GM18909 (cell line): ENCODE measurements at regions not wholly inside any gene's neighbourhood (a gene's known extent, or its start where the extent isn't known, plus 50 kb on each side); places are given as distances from the start of the nearest gene placed in this dataset.

Source experiments
- ATAC-seq: cut with Tn5 transposase; IDR thresholded peaks from one replicate; pipeline ENCODE4 v1.9.1; 2021; ENCODE audit warnings: mild to moderate bottlenecking; ENCODE audit not compliant: unreplicated experiment, poor library complexity

DNA sequence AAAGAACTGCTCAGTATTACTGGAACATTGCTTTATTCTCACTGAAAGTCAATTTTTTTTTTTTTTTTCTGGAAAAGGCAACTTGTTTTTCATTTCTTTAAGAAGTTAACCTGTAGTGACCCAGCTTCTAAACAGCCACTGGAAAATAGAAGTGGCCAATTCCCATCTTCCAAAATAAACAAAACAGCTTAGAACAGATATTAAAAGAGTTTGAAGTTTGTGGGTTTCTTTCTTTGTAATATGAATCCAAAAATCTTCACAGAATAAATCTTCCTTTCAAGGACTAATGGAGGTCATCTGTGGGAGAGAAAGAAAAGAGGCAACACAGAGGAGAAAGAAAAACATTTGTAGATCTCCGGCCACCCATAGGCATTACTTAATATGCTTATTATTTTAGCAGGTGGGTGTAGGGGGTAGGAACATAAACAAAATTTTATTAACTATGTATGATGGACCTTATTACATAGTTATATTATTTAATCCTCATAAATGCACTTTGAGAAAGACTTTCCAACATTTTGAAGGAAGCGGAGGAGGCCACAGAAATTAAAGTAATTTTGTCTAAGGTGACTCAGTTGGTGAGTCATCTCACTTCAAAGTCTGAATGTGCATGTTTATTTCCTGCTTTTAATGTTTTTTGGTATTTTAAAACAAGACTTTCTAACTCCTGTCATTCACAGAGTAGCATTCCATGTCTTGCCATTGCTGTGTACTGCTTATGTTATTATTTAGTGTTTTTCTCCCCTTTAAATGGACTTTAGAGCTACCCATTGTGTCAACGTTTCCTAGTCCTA lies 1791.8 kb upstream of the WWC1 start:
- ATAC-seq, result no peak

DNA sequence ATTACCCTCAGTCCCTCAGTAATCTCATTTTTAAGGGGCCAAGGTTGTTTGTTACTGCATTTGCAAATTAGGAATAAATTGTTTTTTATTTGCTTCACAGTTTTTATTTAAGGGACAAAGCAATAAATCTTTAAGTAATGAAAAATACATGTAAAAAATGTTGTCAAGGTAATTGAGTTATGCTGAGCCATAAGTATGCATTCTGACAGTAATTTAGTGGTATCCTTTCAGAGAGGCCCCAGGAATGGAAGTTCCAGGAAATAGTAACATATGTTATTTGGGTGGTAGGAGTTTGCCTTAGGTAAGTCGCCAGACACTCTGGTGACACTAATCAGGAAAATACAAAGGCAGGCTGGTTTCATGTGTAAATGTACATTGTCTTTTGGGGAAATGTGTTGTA lies 1787.9 kb upstream of the WWC1 start:
- no peak for ATAC-seq

DNA sequence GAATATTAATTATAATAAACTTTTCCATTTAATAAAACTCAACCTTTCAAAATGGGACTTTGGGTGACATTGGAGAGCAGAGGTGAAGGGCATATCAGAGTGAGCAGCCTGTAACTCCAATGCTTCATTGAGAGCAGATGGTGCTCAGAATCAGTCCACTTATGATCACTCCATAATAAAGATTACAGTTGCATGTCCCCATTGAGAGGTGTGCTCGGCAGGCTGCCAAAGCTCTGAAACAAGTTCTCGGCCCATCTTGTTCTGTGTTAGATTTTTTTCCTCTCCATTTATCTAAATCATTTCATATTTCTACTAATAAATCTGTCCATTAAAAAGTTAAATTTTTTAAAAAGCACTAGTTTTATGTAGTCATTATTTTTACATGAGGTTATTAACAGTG lies 1786.4 kb upstream of the WWC1 start:
- no peak for ATAC-seq

DNA sequence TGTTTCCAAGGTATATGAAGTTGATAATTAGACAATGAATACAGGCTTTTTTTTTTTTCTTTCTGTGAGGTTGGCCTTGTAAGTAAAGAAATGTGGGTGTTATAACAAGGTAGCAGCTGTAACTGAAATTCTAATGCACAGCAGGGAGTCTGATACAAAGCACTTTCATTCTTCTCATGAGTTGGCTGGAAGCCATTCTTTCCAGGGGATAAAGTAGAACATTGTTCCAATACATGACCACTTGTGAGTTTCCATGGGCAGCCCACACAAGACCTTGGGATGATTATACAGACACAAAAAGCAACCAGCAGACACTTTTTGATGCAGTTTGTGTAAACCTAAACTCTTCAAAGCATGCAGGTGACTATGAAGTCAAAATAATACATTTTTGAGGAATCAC lies 1785.9 kb upstream of the WWC1 start:
- ATAC-seq, result no peak

DNA sequence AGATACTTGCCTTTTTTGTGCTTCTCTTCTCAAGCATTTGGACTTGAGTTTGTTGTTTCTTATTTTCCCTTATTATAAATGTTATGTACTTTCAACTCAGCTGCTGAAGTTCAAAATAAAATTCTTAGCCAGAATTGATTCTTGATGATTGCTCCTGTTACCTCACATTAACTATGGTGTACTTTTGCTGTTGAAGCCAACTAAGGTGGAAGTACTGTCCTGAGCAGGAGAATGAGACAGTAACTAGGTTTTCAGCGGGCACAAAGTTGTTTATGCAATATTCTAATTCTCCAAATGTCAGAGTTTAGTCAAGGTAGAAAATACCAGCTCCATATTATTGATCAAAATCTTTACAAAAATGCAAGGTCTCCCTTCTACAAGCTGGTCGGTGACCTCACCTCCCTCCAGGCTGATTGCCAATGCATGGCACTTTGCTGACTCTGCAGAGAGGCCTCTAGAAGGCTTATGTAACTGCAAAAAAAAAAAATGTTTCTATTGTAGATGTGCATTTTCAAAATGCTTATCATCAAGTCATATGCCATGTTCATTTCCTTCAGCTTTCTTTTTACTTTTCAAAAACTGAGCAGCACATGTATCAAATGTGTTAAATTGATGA lies 1783.5 kb upstream of the WWC1 start:
- no peak for ATAC-seq

DNA sequence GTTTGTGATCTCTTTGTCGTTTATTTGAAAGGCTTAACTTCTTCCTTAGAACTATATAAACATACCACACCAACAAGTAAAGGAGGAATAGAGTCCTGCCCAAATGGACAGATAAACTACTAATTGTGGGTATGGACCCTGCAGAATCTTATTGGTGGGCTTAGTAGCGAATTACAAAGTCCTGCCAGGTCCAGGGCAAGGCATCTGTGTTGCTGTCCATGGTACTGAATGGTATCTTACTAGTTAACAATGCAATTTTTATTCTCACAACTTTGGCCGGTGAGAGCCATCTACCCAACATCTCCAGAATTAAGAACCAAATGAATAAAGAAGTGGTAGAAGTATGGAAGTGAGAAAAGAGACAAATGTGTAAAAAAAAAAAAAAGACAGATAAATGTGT lies 1782.4 kb upstream of the WWC1 start:
- ATAC-seq, result no peak

GRCh38 chr5:166517976-166518375 lies 1773.5 kb upstream of the WWC1 start:
- no peak for ATAC-seq

- no peak for ATAC-seq
Observed at GRCh38 chr5:166523206-166523605, 1768.2 kb upstream of the WWC1 start.

DNA sequence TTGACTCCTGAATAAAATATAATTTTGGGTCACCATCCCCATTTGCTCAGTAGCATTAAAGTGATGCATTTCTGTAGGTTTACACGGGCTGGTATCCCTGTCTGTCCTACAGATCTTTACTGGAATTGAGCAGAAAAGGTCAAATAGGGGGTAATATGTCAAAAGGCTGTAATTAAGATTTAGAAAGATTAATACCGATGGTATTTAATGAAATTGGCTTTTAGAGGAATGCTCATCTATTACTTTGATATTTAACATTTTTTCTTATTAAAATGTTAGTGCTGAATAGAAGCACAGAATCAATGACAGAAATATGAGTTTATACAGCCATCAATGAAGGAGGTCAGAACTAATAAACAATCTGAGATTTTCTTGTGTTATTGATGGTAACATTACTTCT lies 1762.2 kb upstream of the WWC1 start:
- ATAC-seq, result no peak

- no peak for ATAC-seq
Observed at GRCh38 chr5:166532456-166533220, 1758.8 kb upstream of the WWC1 start.

- no peak for ATAC-seq
Observed at GRCh38 chr5:166535641-166536040, 1755.8 kb upstream of the WWC1 start.

GRCh38 chr5:166540156-166540555 lies 1751.3 kb upstream of the WWC1 start:
- no peak for ATAC-seq

GRCh38 chr5:166551384-166551783 lies 1740.1 kb upstream of the WWC1 start:
- ATAC-seq, result no peak

DNA sequence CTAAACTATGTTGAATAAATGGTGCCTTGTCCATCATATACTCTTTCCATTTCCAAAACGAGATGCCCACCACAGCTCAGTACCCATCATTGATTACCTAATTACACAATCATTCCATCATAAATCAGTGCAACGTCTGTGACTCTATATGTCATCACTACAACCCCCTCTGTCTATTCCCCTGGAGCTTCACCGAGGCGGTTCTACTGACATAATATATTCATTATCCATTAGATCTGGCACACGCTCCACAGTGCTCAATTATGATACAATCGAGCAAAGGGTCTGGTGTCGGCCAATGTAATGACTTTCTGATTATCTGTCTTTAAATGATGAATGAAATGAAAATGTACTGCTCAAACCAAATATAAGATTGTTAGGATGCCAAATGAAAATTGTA lies 1737.7 kb upstream of the WWC1 start:
- ATAC-seq, result no peak

- ATAC-seq, result no peak
Observed at GRCh38 chr5:166561759-166562158, 1729.7 kb upstream of the WWC1 start.

- no peak for ATAC-seq
Observed at GRCh38 chr5:166562246-166562645, 1729.2 kb upstream of the WWC1 start.

DNA sequence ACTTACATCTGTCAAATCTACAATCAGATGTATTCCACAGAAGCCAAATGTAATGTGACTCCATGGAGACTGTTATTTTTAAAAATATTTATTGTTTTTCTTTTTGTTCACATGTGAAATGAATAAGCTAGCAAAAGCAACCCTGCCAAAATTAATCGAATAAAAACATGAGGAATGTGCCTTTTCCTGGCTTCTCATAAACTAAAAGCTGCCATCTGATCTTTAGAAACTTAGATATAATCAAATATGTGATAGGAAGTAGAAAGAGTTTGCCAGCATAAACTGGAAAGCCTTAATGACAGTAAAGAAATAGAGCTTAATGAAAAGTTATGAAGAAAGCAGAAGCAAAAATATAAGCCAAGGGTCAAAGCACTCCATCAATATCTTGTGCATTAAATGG lies 1724.7 kb upstream of the WWC1 start:
- ATAC-seq, result no peak

DNA sequence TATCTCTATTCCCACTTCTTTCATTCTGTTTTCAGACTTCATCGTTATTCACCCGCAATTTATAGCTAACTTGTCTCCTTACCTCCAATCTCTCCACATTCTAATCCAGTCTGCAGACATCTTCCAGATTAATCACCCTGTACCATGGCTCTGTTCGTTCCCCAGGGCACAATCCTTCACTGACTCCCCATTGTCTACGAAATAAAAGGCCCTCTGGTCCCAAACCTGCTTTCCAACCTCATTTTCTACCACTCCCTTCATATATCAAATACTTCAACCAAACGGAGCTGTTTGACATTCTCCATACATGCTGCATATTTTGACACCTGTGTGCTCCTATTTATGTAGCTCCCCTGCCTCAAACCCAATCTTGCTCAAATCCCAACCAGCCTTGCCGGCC lies 1720.6 kb upstream of the WWC1 start:
- no peak for ATAC-seq

GRCh38 chr5:166571668-166572067 lies 1719.8 kb upstream of the WWC1 start:
- ATAC-seq, result no peak

- no peak for ATAC-seq
Observed at GRCh38 chr5:166576323-166576722, 1715.1 kb upstream of the WWC1 start.

GRCh38 chr5:166581826-166582225 lies 1709.6 kb upstream of the WWC1 start:
- no peak for ATAC-seq
